ENCODE measurements at regions not wholly inside any gene's neighbourhood (a gene's known extent, or its start where the extent isn't known, plus 50 kb on each side); places are given as distances from the start of the nearest gene placed in this dataset.

GRCh38 chr5:118778941-118779340 lies 209.4 kb downstream of the DTWD2 start:
- DNase-seq (ENCODE audit: low spot score) = no peak

DNA sequence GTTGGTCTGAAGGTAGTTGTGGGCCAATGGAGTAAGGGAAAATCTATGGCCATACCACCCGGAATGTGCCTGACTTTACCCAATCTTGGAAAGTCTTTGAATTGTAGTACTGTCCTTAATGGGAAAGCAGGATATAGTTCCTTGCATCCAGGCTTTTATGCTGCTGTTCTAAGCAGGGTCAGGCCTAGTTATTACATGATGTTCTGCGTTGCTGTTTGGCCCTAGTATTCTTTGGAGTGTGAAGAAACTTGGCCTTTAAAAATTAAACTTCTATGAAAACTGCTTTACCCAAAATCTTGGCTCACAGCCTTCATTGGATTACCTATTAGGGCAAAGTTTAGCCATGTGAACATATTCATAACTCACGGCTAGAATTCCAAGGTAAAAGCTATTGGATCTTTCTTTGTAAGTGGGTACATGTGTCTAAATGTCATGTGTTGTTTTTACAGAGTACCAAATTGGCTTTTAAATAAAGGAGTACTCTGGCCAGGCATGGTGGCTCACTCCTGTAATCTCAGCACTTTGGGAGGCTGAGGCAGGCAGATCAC lies 211.1 kb downstream of the DTWD2 start:
- no peak for DNase-seq (ENCODE audit: low spot score)

GRCh38 chr5:118776755-118777154 lies 211.6 kb downstream of the DTWD2 start:
- DNase-seq (ENCODE audit: low spot score) = no peak

DNA sequence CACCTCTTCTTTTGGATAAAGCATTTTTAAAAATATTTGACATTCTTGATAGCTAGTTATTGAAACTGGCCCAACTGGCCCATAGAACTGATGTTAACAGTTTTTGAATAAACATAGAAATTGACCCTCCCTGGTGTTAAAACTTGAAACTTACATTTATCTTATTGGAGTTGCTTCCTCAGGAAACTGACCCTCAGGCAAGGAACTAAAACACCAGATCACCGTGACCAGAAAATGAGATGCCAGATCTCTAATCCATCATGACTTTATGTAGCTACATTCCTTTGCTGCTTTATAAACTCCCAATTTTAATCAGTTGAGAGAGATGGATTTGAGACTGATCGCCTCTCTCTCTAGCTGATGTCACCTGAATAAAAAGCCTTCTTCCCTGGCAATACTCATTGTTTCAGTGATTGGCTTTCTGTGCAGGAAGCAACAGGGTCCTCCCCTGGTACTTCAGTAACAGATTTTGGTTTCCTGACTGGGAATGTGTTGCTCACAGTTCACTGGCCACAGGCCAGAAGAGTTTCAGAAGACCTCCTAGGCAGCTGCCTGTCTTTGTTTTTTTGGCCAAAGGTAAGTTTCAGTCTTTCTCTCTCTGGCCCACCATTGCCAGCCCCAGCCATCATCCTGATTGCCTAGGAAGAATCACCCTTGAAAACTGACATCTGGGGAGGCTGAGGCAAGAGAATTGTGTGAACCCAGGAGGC lies 212.4 kb downstream of the DTWD2 start:
- DNase-seq (ENCODE audit: low spot score) = no peak

GRCh38 chr5:118768607-118769175 lies 219.7 kb downstream of the DTWD2 start:
- DNase-seq (ENCODE audit: low spot score) = no peak

- DNase-seq (ENCODE audit: low spot score) = no peak
Measured at GRCh38 chr5:118762291-118762690, 226.1 kb downstream of the DTWD2 start.

- no peak for DNase-seq (ENCODE audit: low spot score)
Measured at GRCh38 chr5:118761814-118762213, 226.5 kb downstream of the DTWD2 start.

DNA sequence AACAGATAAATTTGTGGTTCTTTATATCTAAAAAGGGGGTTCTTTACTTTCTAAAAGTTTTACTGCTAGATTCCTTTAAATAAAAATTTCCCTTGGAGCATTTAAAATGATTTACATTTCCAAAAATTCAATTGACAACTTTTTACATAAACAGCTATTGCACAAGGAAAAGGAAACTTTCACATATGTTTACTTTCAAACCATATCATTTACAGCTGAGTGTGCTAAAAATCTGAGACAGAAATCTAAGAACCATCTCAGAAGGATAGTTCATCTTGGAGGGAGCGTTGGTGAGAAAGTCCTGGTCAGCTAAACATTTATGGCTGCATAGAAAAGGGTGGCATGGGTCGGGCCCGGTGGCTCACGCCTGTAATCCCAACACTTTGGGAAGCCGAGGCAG lies 235.4 kb downstream of the DTWD2 start:
- no peak for DNase-seq (ENCODE audit: low spot score)

- DNase-seq (ENCODE audit: low spot score) = no peak
Measured at GRCh38 chr5:118736396-118736795, 252.0 kb downstream of the DTWD2 start.

DNA sequence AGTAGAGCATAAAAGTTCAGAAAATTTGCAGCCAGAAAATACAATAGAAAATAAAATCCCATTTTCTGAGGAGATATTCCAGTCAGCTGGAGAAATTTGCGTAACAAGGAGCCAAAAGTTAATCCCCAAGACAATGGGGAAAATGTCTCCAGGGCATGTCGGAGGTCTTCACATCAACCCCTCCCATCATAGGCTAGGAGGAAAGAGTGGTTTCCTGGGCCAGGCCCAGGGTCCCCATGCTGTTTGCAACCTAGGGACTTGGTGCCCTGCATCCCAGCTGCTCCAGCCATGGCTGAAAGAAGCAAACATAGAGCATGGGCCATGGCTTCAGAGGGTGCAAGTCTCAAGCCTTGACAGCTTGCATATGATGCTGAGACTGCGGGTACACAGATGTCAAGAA lies 255.0 kb downstream of the DTWD2 start:
- DNase-seq (ENCODE audit: low spot score) = no peak

DNA sequence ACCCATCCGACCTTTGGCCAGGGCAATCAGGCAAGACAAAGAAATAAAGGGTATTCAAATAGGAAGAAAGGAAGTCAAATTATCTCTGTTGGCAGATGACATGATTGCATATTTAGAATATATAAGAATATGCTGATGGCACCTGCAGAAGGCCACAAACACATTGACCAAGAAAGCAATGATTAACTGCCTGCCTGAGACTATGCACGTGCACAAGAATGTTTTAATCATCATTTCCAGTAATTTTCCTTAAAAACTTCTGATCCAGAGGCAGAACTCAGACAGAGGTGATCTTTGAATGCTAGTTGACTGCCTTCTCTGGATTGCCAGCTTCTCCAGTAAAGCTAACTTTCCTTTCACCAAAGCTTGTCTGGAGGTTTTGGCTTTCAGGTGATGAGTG lies 260.2 kb downstream of the DTWD2 start:
- DNase-seq (ENCODE audit: low spot score) = no peak

- DNase-seq (ENCODE audit: low spot score) = no peak
Measured at GRCh38 chr5:118726891-118727290, 261.5 kb downstream of the DTWD2 start.

DNA sequence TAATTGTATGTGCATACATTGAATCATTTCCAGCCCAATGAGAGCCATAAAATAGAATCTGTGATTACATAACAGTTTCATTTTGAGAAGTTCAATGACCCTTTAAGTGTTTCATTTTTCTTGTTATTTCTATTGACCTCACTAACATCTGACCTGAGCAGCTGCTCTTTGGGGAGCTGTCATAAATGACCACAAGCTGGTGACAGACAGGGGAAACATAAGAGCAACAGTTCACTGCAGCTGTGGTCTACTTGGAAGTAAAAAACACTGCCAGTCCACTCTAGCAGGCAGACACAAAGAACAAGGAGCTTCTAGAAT lies 265.4 kb downstream of the DTWD2 start:
- no peak for DNase-seq (ENCODE audit: low spot score)

GRCh38 chr5:118722122-118723020 lies 266.0 kb downstream of the DTWD2 start:
- DNase-seq (ENCODE audit: low spot score) = no peak

DNA sequence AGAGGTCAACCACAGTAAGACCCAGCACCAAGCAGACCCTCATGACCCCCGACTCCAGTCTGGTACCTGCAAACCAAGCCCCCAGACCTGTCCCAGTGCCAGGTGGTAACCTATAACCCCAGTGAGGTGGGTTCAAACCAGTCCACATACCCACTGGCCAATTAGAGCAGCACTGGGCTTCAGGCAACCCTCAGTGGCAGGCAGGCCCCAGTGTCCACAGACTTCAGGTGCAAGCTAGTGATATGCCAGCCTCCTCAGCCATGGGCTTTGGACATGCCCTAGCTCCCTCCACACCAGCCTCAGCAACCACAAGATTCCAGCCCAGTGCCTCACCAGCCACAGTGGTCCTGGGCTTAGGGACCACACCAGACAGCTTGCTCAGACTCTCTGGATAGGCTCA lies 276.6 kb downstream of the DTWD2 start:
- no peak for DNase-seq (ENCODE audit: low spot score)

GRCh38 chr5:118705959-118706667 lies 282.2 kb downstream of the DTWD2 start:
- no peak for DNase-seq (ENCODE audit: low spot score)

- DNase-seq (ENCODE audit: low spot score) = no peak
Measured at GRCh38 chr5:118703241-118703640, 285.1 kb downstream of the DTWD2 start.

DNA sequence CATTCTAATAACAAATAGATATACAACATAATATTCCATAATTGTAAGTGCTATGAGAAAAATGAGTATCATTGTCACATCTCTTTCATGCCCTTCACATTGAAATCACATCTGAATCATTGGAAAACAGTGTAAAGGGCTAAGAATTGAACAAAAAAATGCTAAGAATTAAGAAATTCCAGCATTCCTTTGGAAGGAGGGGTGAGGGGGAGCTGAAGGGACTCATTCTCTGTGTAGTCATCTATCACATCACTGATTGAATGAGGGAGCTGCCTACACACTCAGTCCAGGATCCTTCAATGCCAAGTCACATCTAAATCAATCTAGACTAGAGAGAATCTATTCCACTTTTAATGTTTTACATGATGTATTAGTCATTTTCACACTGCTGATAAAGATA lies 286.6 kb downstream of the DTWD2 start:
- no peak for DNase-seq (ENCODE audit: low spot score)

DNA sequence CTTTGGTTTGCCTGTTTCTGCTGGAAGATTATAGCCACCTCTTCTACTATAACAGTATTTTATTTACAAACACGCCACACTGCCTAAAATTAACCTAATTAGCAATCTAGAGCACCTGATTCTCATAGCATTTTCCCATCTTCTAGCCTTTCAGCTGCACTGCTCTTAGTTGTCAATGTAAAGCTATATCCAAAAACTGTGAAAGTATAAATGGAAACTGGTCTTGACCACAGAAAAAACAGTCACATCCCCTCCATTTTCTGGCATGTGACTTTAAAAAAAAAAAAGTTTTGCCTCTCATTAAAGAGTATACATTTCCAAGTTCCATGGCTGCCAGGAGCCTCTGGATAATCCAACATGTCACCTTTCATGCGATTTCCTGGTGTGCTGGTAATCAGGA lies 287.8 kb downstream of the DTWD2 start:
- DNase-seq (ENCODE audit: low spot score) = no peak

- no peak for DNase-seq (ENCODE audit: low spot score)
Measured at GRCh38 chr5:118698774-118699173, 289.6 kb downstream of the DTWD2 start.

DNA sequence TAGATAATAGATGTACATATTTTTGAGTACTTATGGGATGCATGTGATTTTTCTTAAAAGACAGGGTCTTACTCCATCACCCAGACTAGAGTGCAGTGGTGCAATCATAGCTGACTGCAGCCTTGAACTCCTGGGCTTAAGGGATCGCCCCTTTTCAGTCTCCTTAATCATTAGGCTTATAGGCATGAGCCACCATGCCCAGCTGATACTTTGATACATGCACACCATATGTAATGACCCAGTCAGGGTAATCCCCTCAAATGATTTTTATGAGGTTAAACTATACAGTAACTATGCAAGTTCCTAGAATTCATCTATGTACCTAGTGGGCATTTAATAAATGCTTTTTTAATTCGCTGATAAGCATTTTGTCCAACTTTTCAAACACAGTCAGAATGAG lies 292.3 kb downstream of the DTWD2 start:
- DNase-seq (ENCODE audit: low spot score) = no peak

DNA sequence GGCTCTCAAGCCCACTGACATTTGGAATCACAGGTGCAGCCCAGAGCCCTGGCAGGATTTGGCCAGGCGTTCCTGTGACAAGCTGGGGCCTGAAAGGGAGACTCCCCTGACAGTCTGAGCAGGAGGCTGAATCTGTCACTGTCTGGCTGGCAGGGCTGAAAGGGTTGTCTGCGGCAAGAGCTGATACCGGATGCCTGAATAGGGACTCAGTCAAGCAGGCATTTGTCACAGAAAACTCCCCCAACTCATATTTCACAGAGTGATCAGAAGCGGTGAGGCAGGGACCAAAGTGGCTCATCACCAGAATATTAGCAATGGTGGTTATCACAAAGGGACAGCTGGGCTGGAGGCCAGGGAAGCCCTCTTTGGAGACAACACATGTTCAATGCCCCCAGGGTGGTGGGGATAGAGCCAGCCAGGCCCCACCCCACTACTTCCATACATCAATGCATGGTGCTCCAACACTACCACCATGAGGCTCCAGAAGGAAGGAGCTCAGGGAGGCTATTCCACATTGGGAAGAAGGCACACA lies 295.5 kb downstream of the DTWD2 start:
- DNase-seq (ENCODE audit: low spot score) = no peak

All from hematopoietic multipotent progenitor cell treated with erythropoietin and hydrocortisone succinate and interleukin-3 and kit ligand, for 17 days (in vitro differentiated cells).